ENCODE measurements at regions not wholly inside any gene's neighbourhood (a gene's known extent, or its start where the extent isn't known, plus 50 kb on each side); places are given as distances from the start of the nearest gene placed in this dataset.
"Not testable (repeated sequence)": the region's sequence is repeated elsewhere in the genome, so short reads cannot be mapped to it uniquely, and the experiment has no call there.

DNA sequence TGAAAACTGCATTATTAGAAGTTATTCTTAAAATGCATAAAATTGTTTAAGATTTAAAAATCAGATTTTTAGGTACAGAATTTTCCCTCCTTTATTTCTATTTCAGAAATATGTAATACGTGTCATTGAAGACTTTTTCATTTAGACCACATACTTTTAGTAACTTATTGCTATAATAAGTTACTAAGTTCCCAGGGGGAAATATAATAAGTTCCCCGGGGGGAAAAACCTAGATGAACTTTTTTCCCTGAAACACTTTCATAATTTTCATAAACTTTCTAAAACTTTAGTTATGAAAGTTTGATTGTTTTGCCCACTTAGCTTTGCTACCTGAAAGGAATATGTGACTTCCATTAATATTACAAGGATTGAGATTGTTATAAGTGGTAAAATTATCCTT lies 1341.5 kb upstream of the IGFBP7 start:
- FAIRE-seq = no peak
- no peak for DNase-seq (ENCODE audit: insufficient read length, low spot score)

DNA sequence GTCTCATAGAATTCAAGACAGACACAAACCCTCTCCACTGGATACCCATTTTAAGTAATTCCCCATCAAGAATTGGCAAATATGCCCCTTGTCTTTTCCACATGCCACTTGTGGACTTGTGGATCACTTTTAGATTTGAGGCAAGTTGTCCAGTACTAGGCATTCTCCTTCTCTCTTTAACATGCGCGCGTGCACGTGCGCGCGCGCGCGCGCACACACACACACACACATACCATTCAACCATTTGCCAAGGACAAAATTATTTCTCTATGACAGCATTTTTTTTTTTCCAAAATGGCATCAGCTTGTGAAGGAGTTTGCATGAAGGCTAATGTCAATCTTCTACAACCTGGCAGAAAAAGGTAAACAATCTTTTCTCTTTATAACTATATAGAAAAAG lies 1325.7 kb upstream of the IGFBP7 start:
- no peak for FAIRE-seq

DNA sequence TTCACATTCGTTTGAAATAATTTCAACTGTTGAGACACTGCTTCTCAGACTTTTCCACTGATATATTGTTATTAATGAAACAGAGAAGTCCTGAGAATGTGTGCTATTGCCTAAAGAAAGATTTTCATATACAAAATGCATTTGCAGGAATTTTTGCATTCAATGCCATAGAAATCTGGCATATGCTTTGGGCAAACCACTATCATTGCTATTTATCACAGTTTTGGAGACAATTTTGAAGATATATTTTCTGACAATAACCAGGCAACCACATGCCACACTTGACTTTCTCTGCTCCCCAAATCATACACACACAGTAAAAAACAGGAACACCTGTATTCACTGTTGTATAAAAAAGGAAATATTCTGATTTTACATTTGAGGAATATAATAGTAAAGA lies 1303.7 kb upstream of the IGFBP7 start:
- DNase-seq (ENCODE audit: insufficient read length, low spot score) (no peak), FAIRE-seq (no peak)

More for the DNA sequence above, 1325.7 kb upstream of the IGFBP7 start:
- no peak for DNase-seq (ENCODE audit: insufficient read length, low spot score)

DNA sequence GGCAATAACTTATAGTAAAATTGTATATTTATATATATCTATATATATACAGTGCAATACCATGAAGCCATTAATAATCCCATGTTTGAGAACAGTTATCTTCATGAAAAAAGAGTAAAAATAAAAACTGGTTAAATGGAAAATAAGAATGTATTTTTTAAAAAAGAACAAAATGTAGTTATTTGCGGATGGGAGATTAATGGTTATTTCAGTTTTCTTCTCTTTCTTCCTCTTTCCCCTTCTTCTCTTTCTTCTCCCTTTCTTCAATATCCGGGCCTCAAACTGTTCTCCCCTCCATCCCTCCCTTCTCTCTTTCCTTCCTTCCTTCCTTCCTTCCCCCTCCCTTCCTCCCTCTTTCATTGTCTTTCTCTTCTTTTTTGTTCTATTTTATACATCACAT lies 1301.7 kb upstream of the IGFBP7 start:
- DNase-seq (ENCODE audit: insufficient read length, low spot score) = no peak
- FAIRE-seq = no peak

DNA sequence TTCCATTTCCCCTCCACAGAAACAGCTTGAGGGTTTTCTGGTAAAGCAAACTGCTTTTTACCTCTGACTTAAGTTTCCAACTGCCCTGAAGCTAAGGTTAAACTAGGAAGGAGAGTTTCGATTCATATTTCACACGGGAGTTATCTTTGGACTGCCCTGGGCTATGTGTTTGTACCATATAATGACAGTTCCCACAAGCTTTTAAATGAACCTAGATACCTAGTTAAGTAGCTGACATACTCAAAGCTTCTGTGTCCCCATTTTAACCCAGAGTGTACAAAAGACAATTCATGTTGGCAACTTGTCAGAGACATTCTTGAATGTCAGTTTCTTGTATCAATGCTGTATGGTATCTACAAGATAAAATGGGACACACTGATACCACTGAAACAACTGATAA lies 1296.6 kb upstream of the IGFBP7 start:
- DNase-seq (ENCODE audit: insufficient read length, low spot score) (no peak), FAIRE-seq (no peak)

DNA sequence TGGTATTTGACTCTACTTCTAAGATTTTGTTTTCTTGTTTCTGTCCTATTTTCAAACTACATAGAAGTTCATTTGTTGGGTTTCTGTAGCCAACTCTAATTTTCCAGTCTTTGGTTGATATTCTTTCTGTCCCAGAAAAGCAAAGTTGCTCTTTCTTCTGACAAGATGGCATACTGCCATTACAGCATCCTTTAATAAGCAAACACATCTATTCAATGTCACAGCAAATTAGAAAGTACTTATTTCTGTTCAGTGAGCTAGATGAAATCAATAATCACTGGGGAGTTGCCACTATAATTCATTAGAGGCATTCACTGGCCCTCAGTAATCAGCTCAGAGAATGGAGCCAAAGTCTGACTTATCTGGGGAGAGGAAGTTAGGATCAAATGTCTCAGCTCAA lies 1258.0 kb upstream of the IGFBP7 start:
- DNase-seq (ENCODE audit: insufficient read length, low spot score) (no peak), FAIRE-seq (no peak)

DNA sequence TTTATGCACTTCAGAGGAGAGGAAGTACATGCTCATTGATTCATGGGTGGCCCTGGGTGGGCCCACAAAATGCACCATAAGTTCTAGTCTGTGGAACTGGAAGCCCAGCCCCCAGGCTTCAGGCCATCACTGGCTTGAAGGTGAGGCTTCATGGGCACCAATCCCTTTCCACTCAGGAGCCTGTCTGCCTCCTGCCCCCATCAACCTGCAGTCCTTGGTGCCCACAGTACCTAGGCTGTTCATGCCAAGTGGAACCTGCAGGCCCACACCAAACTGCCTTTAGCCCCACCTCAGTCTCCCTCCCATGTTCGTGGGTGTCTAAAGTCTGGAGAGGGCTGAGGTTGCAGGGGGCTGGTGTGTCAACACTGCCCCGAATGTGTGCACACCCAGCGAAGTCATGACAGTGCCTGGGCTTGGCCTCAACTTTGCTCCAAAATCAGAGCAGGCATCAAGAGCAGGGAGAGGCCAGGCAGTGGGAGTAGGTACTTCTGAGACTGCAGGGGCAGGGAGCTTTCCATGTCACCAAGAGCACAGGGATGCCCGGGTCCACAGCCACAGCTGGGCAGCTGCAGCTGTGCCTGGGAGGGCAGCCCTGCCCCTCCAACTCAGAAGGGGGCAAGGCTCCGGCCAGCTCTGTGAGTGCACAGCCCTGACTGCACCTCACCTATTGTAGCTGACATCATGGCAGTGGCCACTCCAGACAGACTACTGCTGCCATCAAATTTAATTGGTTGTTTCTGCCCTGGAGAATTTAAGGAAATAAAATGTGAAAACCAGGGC lies 1250.4 kb upstream of the IGFBP7 start:
- no peak for FAIRE-seq
- no peak for DNase-seq (ENCODE audit: insufficient read length, low spot score)

DNA sequence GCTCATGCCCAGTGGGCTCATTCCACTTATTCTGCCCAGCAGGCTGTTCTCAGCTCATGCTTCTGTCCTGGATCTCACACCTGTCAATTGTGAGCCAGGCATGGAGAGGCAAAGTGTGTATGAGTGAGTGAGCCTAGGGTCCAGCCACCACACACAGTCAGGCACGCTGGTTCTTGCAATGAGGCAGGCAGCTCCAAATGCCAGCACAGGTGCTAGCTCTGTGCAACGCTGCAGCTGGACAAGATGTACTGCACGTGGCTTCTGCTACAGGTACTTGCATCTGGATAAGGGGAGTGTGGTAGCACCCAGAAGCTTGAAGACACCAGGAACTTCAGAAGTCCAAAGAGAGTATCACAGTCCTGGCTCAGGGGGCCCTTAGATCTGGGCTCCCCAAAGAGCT lies 1249.4 kb upstream of the IGFBP7 start:
- DNase-seq (ENCODE audit: insufficient read length, low spot score) (no peak), FAIRE-seq (no peak)

DNA sequence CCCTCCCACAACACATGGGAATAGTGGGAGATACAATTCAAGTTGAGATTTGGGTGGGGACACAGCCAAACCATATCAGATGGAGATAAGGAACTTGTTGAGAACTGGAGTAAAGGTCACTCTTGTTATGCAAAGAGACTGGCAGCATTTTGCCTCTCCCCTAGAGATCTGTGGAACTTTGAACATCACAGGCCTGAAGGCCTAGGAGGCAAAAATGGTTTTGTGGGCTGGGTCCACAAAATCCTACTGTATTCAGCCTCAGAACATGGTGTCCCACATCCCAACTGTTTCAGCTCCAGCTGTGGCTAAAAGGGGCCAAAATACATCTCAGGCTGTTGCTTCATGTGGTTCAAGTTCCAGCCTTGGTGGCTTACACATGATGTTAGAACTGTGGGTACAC lies 1247.8 kb upstream of the IGFBP7 start:
- DNase-seq (ENCODE audit: insufficient read length, low spot score) (no peak), FAIRE-seq (no peak)

DNA sequence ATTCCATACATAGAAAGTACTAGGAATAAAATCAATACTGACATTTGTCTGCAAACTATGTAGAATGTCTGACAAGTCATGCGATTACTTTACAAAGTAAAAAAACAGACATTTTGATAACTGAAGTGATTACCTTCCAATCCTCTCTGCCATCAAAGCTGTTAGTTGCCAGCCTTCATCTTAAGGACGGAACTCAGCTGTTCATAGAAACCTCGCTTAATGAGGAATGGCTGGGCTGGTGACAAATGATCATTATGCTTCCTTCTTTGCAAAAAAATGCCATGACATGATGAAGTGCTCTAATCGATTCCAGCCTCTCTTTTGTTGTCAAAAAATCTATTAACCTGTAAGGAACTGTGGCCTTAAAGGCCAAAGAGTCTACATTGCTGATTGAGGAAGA lies 1214.9 kb upstream of the IGFBP7 start:
- FAIRE-seq (no peak), DNase-seq (ENCODE audit: insufficient read length, low spot score) (no peak)

DNA sequence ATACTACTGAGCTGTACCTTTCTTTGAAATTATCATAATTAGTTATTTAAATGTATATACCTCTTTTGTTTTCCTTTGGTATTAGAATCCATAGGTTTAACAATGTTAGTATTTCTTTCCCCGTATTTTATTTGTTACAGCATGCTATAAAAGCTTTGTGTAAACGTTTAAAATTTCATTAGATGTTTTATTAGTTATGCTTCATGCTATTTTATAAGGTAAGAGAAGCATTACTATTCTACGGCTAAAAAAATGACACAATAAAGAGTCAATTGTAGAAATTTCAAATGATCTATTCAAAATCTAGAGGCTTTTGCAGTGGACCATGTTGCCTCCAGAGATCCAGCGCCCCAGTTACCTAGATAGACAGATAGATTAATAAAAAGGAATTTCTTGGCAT lies 1203.3 kb upstream of the IGFBP7 start:
- FAIRE-seq = no peak
- no peak for DNase-seq (ENCODE audit: insufficient read length, low spot score)

DNA sequence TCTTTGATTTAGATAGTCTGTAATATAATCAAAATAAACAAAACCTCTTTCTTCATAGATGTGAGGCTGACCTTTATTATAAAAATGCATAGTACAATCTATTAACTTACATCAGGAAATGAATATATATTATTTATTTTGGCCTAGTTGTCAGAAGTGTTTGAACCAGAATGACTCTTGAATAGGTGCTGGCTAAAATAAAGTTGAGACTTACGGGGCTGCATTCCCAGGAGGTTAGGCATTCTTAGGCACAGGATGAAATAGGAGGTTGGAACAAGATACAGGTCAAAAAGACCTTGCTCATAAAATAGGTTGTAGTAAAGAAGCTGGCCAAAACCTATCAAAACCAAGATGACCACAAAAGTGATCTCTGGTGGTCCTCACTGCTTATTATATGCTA lies 1193.3 kb upstream of the IGFBP7 start:
- DNase-seq (ENCODE audit: insufficient read length, low spot score) = no peak
- FAIRE-seq = no peak

DNA sequence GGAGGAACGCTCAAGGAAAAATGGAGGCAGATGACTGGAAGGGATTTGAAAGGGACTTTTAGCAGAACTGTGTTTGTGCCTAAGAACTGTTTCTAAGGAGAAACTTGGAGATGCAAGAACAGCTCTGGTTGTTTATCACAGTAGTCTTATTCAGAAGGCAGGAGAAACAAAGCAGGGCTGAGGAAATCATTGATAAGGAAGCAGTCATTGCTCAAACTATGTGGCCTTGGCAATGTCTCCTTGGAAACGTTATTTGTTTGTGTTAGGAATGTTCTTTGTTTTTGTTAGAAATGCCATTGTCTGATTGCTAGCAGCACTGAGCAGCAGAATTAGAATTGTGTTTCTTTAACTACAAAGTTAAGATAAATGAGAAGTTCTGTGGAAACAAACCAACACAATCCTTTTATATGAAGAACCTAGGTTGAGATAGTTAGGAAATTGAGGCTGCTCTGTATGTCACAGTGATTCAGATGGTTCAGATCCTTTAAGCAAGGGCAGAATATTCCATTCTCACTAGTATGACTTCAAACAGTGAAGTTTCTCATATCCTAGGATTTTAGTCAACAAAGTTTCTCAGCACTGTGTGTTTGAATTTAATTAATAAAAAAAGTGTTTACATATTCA lies 1191.3 kb upstream of the IGFBP7 start:
- no peak for FAIRE-seq
- DNase-seq (ENCODE audit: insufficient read length, low spot score) = no peak

DNA sequence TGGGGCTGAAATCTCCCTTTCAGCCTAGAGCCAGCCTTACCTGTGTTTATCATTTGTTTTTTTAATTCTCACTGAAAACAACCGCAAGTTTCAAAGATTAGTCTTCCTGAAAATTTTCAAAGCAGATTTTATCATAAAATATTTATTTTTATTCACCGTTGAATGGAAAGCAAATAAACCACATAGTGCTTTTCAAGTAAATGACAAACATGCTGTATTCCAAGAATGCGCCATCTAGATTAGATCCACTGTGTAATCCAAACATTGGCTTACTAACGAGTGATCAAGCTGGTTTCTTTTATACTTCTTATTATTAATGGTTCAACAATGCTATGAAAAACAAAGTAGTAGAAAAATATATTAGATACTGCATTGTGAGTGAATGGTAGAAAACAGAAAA lies 1176.2 kb upstream of the IGFBP7 start:
- FAIRE-seq (no peak), DNase-seq (ENCODE audit: insufficient read length, low spot score) (no peak)

DNA sequence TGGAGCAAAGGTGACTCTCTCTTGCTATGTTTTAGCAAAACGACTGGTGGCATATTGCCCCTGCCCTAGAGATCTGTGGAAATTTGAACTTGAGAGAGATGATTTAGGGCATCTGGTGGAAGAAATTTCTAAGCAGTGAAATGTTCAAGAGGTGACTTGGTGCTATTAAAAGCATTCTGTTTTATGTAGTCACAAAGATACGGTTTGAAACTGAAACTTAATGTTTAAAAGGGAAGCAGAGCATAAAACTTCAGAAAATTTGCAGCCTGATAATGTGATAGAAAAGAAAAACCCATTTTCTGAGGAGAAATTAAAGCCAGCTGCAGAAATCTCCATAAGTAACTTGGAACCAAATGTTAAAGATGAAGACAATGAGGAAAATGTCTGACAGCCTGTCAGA lies 1170.7 kb upstream of the IGFBP7 start:
- FAIRE-seq; DNase-seq (ENCODE audit: insufficient read length, low spot score): not testable (repeated sequence)

DNA sequence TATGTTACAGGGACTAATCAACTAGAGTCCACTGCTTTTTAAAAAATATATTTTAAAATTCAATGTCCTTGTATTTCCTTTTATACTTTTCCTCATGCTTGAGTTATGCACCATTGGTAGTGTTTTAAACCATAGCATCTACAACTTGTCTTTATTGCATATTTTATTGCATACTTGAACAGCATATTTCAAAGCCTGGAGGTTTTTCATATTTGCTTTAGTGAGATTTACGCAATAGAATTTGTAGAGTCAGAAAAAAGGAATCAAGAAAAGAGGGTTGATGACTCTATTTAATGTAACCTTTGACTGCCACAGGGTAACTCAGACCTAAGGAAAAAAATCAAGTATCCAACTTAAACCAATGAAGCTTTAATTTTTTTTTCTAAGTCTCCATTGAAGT lies 1165.7 kb upstream of the IGFBP7 start:
- DNase-seq (ENCODE audit: insufficient read length, low spot score) (no peak), FAIRE-seq (no peak)

DNA sequence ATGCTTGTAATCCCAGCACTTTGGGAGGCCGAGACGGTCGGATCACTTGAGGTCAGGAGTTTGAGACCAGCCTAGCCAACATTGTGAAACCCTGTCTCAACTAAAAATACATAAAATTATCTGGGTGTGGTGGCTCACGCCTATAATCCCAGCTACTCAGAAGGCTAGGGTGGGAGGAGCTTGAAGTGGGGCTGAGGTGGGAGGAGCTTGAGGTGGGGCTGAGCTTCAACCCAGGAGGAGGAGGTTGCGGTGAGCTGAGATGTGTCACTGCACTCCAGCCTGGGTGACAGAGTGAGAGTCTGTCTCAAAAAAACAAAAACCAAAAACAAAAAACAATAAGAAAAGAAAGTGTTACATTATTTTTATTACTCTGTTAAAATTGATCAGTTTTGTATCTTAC lies 1164.4 kb upstream of the IGFBP7 start:
- no peak for DNase-seq (ENCODE audit: insufficient read length, low spot score)
- no peak for FAIRE-seq

DNA sequence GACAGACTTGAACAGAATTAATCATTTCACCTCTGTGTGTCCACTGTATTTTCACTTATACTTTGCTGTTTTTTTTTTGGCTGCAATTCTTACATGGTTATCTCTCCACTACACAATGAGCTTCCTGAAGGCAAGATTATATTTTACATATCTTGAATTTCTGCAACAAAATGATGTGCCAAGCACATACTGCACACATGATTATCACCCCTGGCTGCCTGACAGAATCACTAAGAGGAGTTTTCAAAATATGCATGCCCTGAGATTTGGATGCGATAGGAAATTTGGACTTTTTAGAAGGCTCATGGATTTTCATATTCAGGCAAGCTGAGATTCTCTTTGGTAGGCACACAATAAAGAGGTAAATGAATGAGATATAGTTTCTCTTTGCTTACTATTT lies 1162.1 kb upstream of the IGFBP7 start:
- FAIRE-seq (no peak), DNase-seq (ENCODE audit: insufficient read length, low spot score) (no peak)

DNA sequence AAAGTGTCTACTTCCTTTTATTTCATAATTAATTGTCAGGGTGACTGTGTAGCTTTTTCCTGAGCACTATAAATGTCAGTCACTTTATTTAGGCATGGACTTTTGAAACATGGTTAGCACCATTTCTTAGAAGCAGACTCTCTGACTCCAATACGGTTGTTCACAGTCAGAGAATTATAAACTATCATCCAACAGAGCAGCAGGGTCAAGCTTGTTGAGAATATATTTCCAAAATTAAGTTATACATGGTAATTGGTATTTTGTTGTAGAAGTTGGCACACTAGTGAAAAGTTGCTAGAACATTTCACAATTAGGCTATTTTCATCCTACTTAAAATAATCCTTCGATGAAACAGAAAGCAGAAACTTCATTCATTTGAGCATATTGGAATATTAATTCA lies 1155.5 kb upstream of the IGFBP7 start:
- no peak for DNase-seq (ENCODE audit: insufficient read length, low spot score)
- no peak for FAIRE-seq

DNA sequence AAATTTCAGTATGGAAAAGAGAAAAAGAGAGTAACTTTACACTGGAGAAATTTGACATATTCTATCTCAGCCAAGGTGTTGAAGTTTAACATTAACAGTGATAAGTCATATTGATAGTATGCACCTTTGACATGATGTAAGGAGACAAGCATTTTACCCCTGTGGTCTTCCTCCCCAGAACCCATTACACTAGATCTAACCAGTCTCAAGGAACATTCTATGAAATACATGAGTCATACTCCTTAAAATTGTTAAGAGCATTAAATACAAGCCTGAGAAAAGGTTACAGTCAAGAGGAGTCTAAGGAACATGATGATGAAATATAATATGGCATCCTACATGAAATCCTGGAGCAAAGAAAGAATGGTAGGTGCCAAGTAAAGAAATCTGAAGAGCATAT lies 1151.3 kb upstream of the IGFBP7 start:
- FAIRE-seq (no peak), DNase-seq (ENCODE audit: insufficient read length, low spot score) (no peak)

DNA sequence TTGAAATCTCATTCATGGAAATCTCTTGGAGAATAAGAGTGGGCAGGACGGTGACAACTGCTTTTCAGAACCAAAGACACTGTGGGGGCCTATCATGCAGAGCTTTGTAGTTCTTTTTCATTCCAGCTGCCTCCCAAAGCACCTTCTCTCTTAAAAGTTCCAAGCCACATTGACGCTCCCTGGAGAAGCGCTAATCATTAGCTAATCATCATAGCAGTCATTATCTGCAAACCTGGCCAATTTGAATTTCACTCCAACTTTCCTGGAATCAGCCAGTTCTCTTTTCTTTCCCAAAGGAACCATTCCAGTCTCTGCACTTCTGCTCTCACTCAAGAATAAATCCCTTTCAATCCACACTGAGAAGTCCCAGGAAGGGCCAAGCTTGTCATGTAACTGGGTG lies 1144.1 kb upstream of the IGFBP7 start:
- DNase-seq (ENCODE audit: insufficient read length, low spot score) = no peak
- FAIRE-seq = no peak

DNA sequence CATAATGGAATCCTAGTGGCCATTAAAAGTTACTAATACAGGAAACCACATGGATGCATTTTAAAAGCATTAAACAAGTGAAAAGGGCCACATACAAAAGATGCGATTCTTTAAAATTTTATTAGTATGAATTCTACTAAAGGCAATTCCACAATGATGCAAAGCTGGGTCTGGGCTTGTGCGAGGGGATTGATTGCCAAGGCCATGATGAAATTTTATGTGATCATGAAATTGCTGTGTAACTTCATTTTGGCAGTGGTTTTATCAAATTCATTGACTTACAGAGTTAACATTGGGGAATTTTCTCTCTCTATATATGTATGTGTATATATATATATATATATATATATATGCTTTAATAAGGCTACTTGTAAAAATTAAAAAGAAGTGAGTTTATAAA lies 1142.5 kb upstream of the IGFBP7 start:
- FAIRE-seq (no peak), DNase-seq (ENCODE audit: insufficient read length, low spot score) (no peak)

DNA sequence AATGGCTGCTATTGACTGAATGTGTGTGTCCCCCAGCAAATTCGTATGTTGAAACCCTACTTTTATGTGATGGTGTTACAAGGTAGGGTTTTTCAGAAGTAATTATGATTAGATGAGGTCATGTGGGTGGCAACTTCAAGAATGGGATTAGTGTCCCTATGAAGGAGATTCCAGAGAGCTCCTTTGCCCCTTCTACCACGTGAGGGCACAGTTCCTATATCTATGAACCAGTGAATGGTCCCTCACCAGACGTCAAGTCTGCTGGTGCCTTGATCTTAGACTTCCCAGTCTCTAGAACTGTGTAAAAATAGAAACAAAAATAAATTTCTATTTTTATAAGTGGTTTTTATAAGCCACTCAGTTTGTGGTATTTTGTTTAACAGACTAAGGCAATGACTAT lies 1137.6 kb upstream of the IGFBP7 start:
- FAIRE-seq (no peak), DNase-seq (ENCODE audit: insufficient read length, low spot score) (no peak)

Data from GM19239 (cell line).